ENCODE measurements at regions not wholly inside any gene's neighbourhood (a gene's known extent, or its start where the extent isn't known, plus 50 kb on each side); places are given as distances from the start of the nearest gene placed in this dataset.

DNA sequence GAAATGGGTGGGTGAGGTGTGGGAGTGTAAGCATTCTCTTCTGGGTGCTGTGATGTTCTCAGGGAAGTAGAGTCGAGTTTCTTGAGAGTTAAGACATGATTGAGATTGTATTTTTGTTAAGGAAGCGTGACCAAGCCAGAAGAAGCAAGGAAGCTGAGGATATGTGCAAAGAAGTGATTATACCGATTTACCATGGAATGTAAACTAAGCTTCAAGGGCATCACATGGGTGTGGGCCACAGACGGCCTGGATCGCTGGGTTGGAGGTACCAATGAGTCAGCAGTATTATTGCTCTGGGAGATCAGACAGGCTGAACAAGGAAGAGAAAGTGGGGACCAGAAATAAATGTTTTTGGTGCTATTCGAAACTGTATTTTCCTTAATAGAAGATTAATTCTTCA lies 184.1 kb upstream of the GMDS start:
- peak; percentile 7 for DNase-seq (ENCODE audit: low read depth)

GRCh38 chr6:2429032-2429431 lies 183.6 kb upstream of the GMDS start:
- DNase-seq (ENCODE audit: low read depth): no peak

DNA sequence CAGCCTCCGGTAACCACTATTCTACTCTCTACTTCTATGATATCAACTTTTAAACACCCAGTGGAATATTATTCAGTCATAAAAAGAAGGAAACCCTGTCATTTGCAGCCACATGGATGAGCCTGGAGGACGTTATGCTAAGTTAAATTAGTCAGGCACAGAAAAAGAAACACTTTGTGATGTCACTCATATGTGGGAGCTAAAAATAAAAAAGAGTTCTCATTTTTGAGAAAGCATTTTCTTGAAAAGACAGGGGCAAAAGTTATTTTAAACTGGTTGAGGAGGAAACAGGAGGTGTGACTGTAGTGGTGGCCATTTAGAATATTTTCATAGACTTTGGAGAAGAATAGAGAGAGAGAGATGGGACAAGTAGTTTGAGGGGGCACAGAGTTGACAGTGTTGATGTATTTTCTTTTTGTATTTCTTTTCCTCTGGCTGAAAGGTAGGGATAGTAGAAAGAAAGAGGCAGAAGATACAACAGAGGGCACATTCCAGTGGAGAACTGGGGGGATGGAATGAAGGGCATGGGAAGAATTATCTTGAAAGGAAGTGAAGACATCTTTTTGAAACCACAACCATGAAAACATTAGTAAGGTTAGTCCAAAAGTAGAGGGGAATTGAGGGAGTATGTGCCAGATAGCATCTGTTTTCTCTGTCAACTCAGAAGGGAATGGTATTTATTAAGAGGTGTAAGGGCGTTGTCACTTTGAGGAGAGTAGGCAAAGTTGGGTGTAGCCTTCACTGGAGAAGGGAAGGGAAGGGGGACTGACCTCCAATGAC lies 181.3 kb upstream of the GMDS start:
- peak; percentile 25 for DNase-seq (ENCODE audit: low read depth)

- no peak for DNase-seq (ENCODE audit: low read depth)
Measured at GRCh38 chr6:2416128-2416712, 170.8 kb upstream of the GMDS start.

GRCh38 chr6:2414885-2415547 lies 169.6 kb upstream of the GMDS start:
- DNase-seq (ENCODE audit: low read depth): no peak

DNA sequence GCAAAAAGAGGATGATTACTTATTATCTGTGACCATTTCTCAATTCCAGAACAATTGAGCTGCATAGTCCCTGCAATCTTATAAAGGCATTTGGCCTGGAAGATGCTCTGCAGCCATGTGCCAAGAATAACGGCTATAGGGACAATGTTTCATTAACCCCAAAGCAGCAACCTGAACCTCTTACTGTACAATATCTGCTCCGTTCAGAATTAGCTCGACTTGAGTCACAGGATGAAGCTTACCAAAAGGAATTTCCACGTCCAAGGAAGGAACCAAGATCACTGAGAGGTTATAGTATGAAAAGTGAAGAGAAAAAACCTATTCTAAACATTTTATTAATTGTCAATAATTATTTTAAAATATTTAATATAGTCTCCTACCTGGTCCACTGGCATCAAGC lies 167.3 kb upstream of the GMDS start:
- peak; percentile 12 for DNase-seq (ENCODE audit: low read depth)

DNA sequence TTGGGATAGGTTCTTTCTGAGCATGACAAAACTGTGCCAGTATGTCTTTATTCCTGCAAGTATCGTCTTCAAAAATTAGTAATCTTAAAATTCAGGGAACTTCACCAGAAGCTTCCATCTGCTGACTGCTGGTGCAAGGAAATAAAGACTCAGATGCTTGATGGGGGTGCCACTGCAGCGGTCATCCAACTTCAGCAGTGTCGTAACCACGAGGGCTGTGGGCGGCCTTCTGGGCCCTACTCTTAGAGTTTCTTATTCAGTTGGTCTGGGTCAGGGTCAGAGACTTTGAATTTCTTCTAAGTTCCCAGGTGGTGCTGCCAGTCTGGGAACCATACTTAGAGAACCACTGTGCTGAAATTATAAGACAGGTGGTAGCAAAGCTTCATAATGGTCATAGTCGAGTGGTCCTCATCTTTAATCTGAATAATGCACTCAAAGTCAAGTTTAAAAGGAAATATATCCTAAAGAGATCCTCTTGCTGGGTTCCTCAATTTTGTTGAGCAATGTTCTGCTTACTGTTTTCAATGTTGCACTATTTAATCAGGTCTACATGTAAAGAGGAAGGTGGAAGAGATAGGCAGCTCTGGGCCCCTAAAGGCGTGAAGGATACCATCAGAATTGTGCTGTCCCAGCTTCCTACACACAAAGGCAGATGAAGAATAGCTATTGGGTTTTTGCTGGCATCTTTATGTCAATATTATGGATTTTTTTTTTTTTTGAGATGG lies 165.4 kb upstream of the GMDS start:
- DNase-seq (ENCODE audit: low read depth): no peak

DNA sequence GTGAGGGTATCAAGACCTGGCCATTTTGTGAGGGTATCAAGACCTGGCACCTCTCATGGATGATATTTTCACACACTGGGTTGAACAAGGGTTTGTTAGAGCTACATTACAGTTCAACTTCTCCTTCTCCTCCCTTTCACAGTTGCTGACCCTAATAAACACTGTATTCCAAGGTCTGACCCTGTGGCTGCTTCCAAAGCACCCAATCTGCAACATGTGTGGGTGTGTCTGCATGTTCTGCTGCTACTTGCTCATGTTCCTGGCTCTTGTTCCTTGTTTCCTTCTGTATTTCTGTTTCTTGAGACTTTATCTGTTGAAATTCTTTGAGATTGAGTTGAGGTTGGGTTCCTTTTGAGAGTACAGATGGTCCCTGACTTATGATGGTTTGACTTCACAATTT lies 162.1 kb upstream of the GMDS start:
- DNase-seq (ENCODE audit: low read depth): no peak

- DNase-seq (ENCODE audit: low read depth): no peak
Measured at GRCh38 chr6:2404211-2404929, 159.0 kb upstream of the GMDS start.

DNA sequence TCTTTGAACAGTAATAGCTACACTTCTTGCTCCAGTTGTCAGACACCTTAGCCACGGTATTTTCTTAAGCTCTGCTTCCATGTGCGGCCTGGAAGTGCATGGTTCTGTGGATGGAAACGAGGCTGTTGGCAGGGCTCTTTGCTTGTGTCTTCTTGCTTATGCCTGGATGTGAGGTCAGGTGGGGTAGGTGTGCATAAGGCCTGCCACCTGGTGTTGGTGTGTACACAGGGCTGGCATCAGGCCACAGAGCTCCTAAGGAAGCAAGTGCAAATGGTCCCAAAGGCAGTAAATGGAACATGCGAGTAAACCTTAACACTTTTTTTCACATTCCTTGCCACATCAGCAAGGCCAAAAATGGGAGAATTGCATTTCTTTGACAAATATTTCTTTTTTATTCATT lies 158.1 kb upstream of the GMDS start:
- DNase-seq (ENCODE audit: low read depth): no peak

- peak; percentile 80 for DNase-seq (ENCODE audit: low read depth)
Measured at GRCh38 chr6:2396846-2397630, 151.6 kb upstream of the GMDS start.

GRCh38 chr6:2396042-2396657 lies 150.7 kb upstream of the GMDS start:
- DNase-seq (ENCODE audit: low read depth): no peak

- DNase-seq (ENCODE audit: low read depth): no peak
Measured at GRCh38 chr6:2388554-2389324, 143.3 kb upstream of the GMDS start.

GRCh38 chr6:2387445-2387844 lies 142.0 kb upstream of the GMDS start:
- no peak for DNase-seq (ENCODE audit: low read depth)

DNA sequence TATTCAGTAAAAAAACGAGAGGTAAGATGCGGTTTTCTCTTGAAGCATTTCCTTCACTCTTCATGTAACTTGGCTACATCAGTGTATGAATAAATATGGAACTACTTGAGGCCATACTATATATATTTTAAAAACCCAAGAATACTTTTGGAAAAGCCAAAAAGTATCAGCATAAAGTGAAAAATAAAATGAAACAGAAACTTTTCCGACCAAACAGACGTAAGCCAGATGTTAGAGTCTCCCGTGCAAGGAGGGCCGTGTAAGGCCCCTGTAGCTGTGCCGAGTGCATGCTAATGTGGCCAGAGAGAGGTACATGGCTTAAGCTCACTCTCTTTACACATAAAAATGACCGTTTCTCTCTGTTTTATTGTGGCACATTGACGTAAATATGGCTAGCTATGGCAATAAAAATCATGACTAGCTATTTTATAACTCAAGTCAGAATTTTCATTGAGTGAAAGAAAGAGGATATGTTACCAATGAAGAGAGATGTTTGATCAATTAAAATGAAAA lies 140.1 kb upstream of the GMDS start:
- no peak for DNase-seq (ENCODE audit: low read depth)

DNA sequence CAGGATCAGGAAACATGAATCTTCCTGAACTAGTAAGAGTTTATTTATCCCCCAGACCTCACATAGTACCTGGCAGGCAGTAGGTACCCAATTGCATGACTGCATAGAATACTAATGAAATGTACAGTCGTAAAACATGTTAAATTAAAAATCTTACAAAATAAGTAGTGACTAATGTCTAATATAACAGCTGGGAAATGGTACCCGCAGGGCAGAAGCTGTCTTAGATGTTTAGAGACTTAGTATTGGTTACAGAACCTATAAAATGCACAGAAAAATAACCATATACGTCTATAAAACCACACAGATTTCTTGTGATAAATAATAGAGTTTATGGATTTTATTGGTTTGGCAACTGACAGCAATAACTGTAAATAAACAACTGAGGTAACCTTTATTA lies 139.1 kb upstream of the GMDS start:
- no peak for DNase-seq (ENCODE audit: low read depth)

DNA sequence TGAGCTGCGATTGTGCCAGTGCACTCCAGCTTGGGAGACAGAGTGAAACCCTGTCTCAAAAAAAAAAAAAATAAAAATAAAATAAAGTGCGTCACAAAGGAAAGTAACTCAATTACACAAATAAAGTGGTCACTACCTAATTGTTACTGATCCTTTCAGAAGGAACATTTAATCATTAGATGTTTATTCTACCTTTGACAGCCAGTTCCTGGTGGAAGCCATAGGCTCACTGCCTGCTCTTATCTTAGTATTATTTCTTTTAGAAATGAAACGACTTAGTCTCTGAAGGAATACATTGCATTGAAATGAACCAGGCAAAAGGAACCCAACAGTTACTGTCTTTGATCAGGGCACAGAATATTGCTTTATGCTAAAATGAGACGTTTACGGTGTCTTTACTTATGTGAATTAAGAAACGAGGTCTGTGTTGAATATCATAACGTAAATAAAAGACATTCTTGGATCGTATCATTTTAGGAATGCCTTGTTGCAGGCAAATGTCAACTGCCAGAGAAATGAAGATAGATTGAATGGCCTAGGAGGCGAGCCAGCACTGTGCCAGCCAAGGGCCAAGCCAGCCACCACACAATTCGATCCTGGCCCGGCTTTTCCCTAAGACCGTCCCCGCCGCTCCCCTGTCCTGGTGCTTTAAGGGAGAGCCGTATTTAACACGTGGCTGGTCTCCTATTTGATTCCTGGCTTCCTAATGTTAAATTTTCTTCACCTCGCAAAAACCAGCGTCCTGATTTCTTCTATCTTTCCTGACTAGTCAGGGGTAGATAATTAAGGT lies 136.7 kb upstream of the GMDS start:
- no peak for DNase-seq (ENCODE audit: low read depth)

- DNase-seq (ENCODE audit: low read depth): peak; percentile 74
Measured at GRCh38 chr6:2378891-2379652, 133.7 kb upstream of the GMDS start.
